ENCODE measurements at regions not wholly inside any gene's neighbourhood (a gene's known extent, or its start where the extent isn't known, plus 50 kb on each side); places are given as distances from the start of the nearest gene placed in this dataset.

DNA sequence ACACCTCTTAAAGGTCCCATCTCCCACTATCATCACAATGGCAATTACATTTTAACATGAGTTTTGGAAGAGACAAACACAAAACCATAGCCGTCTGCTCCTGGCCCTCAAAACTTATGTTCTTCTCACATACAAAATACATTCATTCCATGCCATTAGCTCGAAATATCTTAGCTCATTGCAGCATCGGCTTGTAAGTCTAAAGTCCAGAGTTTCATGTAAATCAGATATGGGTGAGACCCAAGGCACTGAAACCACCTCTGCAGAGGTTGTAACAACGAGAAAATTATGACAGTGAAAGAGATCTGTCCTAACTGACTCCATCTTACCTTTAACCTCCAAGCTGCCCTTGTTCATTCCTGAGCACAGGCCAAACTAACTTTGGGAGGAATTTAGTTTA lies 635.0 kb upstream of the SPRY2 start:
- peak; percentile 35 to 70 for DNase-seq
- H3K27ac ChIP-seq (ENCODE audit: low read length): peak overlapping the region; percentile 25
- H3K4me3 ChIP-seq (ENCODE audit: low read length): no peak overlapping the region
- WGBS (ENCODE audit: insufficient coverage, low lambda C conversion rate): 83% methylated on average over 1 of the region's 4 CpGs
- H3K27me3 ChIP-seq (ENCODE audit: control insufficient read depth, insufficient read depth, low read length): no peaks in the 10 kb centered on the region
- no peaks in the 10 kb centered on the region for H3K4me1 ChIP-seq (ENCODE audit: control insufficient read depth, insufficient read depth, low read length)
- H3K9me3 ChIP-seq (ENCODE audit: control insufficient read depth, low read depth, low read length): no peaks in the 10 kb centered on the region
- H3K36me3 ChIP-seq (ENCODE audit: control insufficient read depth, insufficient read depth, low read length): no peaks in the 10 kb centered on the region

DNA sequence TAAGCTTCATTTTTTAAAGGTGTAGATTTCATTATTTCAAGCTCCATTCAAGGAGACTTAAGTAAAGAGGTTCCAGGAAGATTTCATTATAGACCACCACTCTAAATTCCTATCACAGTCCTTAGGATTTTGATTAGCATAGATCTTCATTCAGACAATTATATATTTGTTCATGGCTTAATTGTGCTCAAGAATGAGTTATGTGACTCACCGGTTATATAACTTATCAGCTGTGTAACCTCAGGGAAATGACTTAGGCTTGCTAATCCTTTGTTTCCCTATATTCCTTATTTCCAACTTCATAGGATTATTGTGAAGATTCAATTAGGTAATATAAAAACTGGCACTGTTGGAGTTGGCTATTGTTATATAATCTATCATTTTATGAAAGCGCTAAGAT lies 632.8 kb upstream of the SPRY2 start:
- Histone ChIP-seq H3K9me3 (ENCODE audit: control insufficient read depth, low read depth, low read length) (no peaks in the 10 kb centered on the region), H3K36me3 (ENCODE audit: control insufficient read depth, insufficient read depth, low read length) (no peaks in the 10 kb centered on the region), H3K4me3 (ENCODE audit: low read length) (no peak overlapping the region), H3K27ac (ENCODE audit: low read length) (no peak overlapping the region), H3K27me3 (ENCODE audit: control insufficient read depth, insufficient read depth, low read length) (no peaks in the 10 kb centered on the region), H3K4me1 (ENCODE audit: control insufficient read depth, insufficient read depth, low read length) (no peaks in the 10 kb centered on the region)
- WGBS (ENCODE audit: insufficient coverage, low lambda C conversion rate): no CpG with 5 or more reads among the region's 2 CpGs
- no peak for DNase-seq

- 100% methylated on average over 1 of the region's 2 CpGs for WGBS (ENCODE audit: insufficient coverage, low lambda C conversion rate)
These were observed 632.0 kb upstream of the SPRY2 start for GRCh38 chr13:80972857-80973478.

GRCh38 chr13:80965097-80965496 lies 624.2 kb upstream of the SPRY2 start:
- H3K27me3 ChIP-seq (ENCODE audit: control insufficient read depth, insufficient read depth, low read length): no peaks in the 10 kb centered on the region
- H3K4me3 ChIP-seq (ENCODE audit: low read length): no peak overlapping the region
- H3K4me1 ChIP-seq (ENCODE audit: control insufficient read depth, insufficient read depth, low read length): no peaks in the 10 kb centered on the region
- no peaks in the 10 kb centered on the region for H3K9me3 ChIP-seq (ENCODE audit: control insufficient read depth, low read depth, low read length)
- DNase-seq: no peak
- H3K36me3 ChIP-seq (ENCODE audit: control insufficient read depth, insufficient read depth, low read length): no peaks in the 10 kb centered on the region
- no peak overlapping the region for H3K27ac ChIP-seq (ENCODE audit: low read length)

More at GRCh38 chr13:80972857-80973478, 632.0 kb upstream of the SPRY2 start:
- H3K9me3 ChIP-seq (ENCODE audit: control insufficient read depth, low read depth, low read length): no peaks in the 10 kb centered on the region
- no peaks in the 10 kb centered on the region for H3K4me1 ChIP-seq (ENCODE audit: control insufficient read depth, insufficient read depth, low read length)
- no peak for DNase-seq
- H3K4me3 ChIP-seq (ENCODE audit: low read length): no peak overlapping the region
- no peaks in the 10 kb centered on the region for H3K36me3 ChIP-seq (ENCODE audit: control insufficient read depth, insufficient read depth, low read length)
- no peak overlapping the region for H3K27ac ChIP-seq (ENCODE audit: low read length)
- H3K27me3 ChIP-seq (ENCODE audit: control insufficient read depth, insufficient read depth, low read length): no peaks in the 10 kb centered on the region

- DNase-seq: no peak
- no peaks in the 10 kb centered on the region for H3K36me3 ChIP-seq (ENCODE audit: control insufficient read depth, insufficient read depth, low read length)
- no peak overlapping the region for H3K4me3 ChIP-seq (ENCODE audit: low read length)
- H3K4me1 ChIP-seq (ENCODE audit: control insufficient read depth, insufficient read depth, low read length): no peaks in the 10 kb centered on the region
- no peak overlapping the region for H3K27ac ChIP-seq (ENCODE audit: low read length)
- no peaks in the 10 kb centered on the region for H3K27me3 ChIP-seq (ENCODE audit: control insufficient read depth, insufficient read depth, low read length)
- WGBS (ENCODE audit: insufficient coverage, low lambda C conversion rate): no CpG with 5 or more reads among the region's 1 CpG
- no peaks in the 10 kb centered on the region for H3K9me3 ChIP-seq (ENCODE audit: control insufficient read depth, low read depth, low read length)
These were observed 621.9 kb upstream of the SPRY2 start for GRCh38 chr13:80962855-80963254.

DNA sequence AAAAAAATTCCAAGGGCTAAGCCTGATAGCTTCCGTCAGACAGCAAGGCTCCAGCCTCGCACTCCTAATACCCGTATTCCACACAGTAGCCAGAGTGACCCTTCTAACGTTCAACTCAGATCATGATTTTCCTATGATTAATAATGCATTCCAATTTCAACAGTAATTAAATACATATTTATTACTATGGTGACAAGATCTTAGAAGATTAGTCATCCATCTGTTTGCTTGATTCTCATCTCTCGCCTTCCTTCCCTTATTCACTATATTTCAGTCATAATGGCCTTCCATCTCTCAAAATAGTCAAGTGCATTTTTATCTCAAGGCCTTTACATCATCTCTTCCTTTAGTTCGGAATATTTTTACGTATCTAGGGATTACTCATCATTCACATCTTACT lies 621.2 kb upstream of the SPRY2 start:
- WGBS (ENCODE audit: insufficient coverage, low lambda C conversion rate): 86% methylated on average over 3 of the region's 7 CpGs
- Histone ChIP-seq H3K4me3 (ENCODE audit: low read length) (no peak overlapping the region), H3K9me3 (ENCODE audit: control insufficient read depth, low read depth, low read length) (no peaks in the 10 kb centered on the region), H3K27ac (ENCODE audit: low read length) (no peak overlapping the region), H3K36me3 (ENCODE audit: control insufficient read depth, insufficient read depth, low read length) (no peaks in the 10 kb centered on the region), H3K4me1 (ENCODE audit: control insufficient read depth, insufficient read depth, low read length) (no peaks in the 10 kb centered on the region), H3K27me3 (ENCODE audit: control insufficient read depth, insufficient read depth, low read length) (no peaks in the 10 kb centered on the region)
- DNase-seq: no peak

DNA sequence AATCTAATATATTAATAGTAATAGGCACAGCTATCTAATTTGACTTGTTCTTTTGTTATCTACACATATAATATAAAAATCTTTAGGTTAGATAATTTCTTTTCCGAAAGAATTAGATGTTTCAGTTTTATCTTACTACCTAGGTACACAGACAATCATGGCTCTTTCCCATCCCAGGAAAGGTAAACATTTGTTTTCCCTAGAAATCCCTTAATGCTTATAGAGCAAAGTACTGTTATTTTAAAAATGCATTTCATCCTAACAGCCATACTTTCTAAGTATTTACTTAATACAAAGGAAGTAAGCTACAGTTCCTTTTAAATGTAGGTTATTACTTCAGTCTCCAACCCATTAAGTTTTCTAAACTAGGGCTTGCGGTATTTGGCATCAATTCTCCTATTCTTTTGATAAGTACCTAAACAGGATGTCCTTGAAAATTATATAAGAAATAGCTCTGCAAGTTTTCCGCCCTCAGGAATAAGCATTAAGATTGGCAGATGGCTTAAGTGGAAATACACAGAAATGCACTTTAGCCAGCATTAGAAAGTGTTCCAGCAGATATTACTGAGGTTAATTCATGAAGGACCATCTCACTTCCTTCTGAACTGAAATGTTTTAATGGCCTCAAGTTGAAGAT lies 616.2 kb upstream of the SPRY2 start:
- Histone ChIP-seq H3K4me3 (ENCODE audit: low read length) (no peak overlapping the region), H3K4me1 (ENCODE audit: control insufficient read depth, insufficient read depth, low read length) (no peaks in the 10 kb centered on the region), H3K36me3 (ENCODE audit: control insufficient read depth, insufficient read depth, low read length) (no peaks in the 10 kb centered on the region), H3K27me3 (ENCODE audit: control insufficient read depth, insufficient read depth, low read length) (no peaks in the 10 kb centered on the region), H3K27ac (ENCODE audit: low read length) (no peak overlapping the region), H3K9me3 (ENCODE audit: control insufficient read depth, low read depth, low read length) (no peaks in the 10 kb centered on the region)
- DNase-seq: no peak
- WGBS (ENCODE audit: insufficient coverage, low lambda C conversion rate): 13% methylated on average over 1 of the region's 3 CpGs

DNA sequence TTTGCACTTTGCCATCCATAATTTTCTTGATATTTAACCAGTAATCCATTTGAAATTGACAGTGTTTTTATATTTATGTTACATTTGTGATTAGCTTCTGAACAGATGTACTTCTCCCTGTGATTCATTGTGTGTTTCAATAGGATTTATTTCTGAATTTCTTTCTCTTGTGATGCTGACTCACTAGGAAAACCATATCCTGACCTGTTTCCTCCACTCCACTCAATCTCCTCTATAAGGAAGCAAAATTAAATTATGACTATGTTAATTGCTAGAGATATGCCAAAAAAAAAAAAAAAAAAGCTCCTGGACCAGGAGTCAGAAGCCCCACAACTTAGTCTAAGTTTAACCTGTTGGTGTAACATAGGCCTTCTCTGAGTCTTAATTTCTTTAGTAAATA lies 614.6 kb upstream of the SPRY2 start:
- H3K9me3 ChIP-seq (ENCODE audit: control insufficient read depth, low read depth, low read length): no peaks in the 10 kb centered on the region
- no peak overlapping the region for H3K4me3 ChIP-seq (ENCODE audit: low read length)
- H3K27me3 ChIP-seq (ENCODE audit: control insufficient read depth, insufficient read depth, low read length): no peaks in the 10 kb centered on the region
- no peaks in the 10 kb centered on the region for H3K4me1 ChIP-seq (ENCODE audit: control insufficient read depth, insufficient read depth, low read length)
- H3K27ac ChIP-seq (ENCODE audit: low read length): no peak overlapping the region
- no peaks in the 10 kb centered on the region for H3K36me3 ChIP-seq (ENCODE audit: control insufficient read depth, insufficient read depth, low read length)
- no peak for DNase-seq

DNA sequence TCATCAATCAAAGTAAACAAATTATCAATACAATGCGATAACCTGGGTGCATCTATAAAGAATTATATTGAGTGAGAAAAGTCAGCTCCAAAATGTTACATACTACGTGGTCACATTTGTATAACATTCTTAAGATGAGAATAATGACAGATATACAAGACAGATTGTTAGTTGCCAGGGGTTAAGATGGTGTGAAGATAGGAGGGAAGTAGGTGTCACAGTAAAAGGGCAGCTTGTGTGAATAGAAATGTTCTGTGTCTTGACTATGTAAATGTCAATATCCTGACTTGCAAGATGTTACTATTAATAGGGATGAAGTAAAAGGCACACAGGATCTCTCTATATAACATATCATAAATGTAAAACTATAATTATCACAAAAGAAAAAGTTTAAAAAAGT lies 611.2 kb upstream of the SPRY2 start:
- no peak for DNase-seq
- no peak overlapping the region for H3K27ac ChIP-seq (ENCODE audit: low read length)
- H3K27me3 ChIP-seq (ENCODE audit: control insufficient read depth, insufficient read depth, low read length): no peaks in the 10 kb centered on the region
- H3K9me3 ChIP-seq (ENCODE audit: control insufficient read depth, low read depth, low read length): no peaks in the 10 kb centered on the region
- no peaks in the 10 kb centered on the region for H3K36me3 ChIP-seq (ENCODE audit: control insufficient read depth, insufficient read depth, low read length)
- no peak overlapping the region for H3K4me3 ChIP-seq (ENCODE audit: low read length)
- H3K4me1 ChIP-seq (ENCODE audit: control insufficient read depth, insufficient read depth, low read length): no peaks in the 10 kb centered on the region
- 83% methylated on average over 2 of the region's 2 CpGs for WGBS (ENCODE audit: insufficient coverage, low lambda C conversion rate)

GRCh38 chr13:80946008-80946802 lies 605.3 kb upstream of the SPRY2 start:
- no peak for DNase-seq
- WGBS (ENCODE audit: insufficient coverage, low lambda C conversion rate): 79% methylated on average over 4 of the region's 4 CpGs
- no peaks in the 10 kb centered on the region for H3K9me3 ChIP-seq (ENCODE audit: control insufficient read depth, low read depth, low read length)
- H3K4me3 ChIP-seq (ENCODE audit: low read length): no peak overlapping the region
- no peak overlapping the region for H3K27ac ChIP-seq (ENCODE audit: low read length)
- H3K4me1 ChIP-seq (ENCODE audit: control insufficient read depth, insufficient read depth, low read length): no peaks in the 10 kb centered on the region
- no peaks in the 10 kb centered on the region for H3K27me3 ChIP-seq (ENCODE audit: control insufficient read depth, insufficient read depth, low read length)
- no peaks in the 10 kb centered on the region for H3K36me3 ChIP-seq (ENCODE audit: control insufficient read depth, insufficient read depth, low read length)
